WI38 (cell line): ENCODE measurements at regions not wholly inside any gene's neighbourhood (a gene's known extent, or its start where the extent isn't known, plus 50 kb on each side); places are given as distances from the start of the nearest gene placed in this dataset.

Experiments used
- H3K4me3 ChIP-seq: 2 replicates; pipeline ENCODE4 v1.5.1; 2011; ENCODE audit warnings: low read depth, mild to moderate bottlenecking, control low read depth, low read length
- TF ChIP-seq, protein P1 (sequence below): IDR thresholded peaks from 2 replicates; pipeline ENCODE4 v1.5.1; 2012; ENCODE audit warnings: low read depth, mild to moderate bottlenecking, control low read depth, low read length

DNA sequence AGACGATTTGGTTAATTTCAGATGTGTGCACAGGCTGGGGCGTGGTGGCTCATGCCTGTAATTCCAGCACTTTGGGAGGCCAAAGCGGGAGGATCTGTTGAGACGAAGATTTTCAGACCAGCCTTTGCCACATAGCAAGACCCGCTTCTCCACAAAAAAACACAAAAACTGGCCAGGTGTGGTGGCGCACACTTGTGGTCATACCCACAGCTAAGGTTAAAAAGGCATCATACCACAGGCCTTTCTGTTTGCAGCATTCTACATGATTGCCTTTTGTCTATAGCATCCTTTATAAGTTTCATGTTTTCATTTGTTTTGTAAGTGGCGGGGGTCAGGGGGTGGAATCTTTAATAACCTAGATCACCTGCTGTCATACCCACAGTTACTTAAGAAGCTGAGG is 239.9 kb upstream of the NOX3 start:
- H3K4me3 ChIP-seq = no peak overlapping the region
- TF ChIP-seq, protein P1, sequence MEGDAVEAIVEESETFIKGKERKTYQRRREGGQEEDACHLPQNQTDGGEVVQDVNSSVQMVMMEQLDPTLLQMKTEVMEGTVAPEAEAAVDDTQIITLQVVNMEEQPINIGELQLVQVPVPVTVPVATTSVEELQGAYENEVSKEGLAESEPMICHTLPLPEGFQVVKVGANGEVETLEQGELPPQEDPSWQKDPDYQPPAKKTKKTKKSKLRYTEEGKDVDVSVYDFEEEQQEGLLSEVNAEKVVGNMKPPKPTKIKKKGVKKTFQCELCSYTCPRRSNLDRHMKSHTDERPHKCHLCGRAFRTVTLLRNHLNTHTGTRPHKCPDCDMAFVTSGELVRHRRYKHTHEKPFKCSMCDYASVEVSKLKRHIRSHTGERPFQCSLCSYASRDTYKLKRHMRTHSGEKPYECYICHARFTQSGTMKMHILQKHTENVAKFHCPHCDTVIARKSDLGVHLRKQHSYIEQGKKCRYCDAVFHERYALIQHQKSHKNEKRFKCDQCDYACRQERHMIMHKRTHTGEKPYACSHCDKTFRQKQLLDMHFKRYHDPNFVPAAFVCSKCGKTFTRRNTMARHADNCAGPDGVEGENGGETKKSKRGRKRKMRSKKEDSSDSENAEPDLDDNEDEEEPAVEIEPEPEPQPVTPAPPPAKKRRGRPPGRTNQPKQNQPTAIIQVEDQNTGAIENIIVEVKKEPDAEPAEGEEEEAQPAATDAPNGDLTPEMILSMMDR = no peak

DNA sequence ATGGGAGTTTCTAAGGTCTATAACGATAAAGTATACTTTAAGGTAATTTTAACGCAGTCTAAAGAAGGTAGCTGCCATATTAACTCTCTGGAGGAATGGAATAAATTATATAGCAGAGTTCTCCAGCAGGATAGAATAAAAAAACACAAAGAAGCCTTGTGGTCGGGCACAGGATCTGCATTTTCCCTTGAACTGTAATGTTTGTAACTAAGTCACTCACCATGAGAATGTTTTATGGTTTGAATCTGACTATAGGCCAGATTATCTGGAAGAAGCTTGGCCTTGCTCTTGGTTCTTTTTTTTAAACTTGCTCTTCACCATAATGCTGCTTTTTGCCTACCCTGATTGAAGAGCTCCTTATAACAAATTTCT is 238.8 kb upstream of the NOX3 start:
- TF ChIP-seq, protein P1 = no peak
- H3K4me3 ChIP-seq = no peak overlapping the region

DNA sequence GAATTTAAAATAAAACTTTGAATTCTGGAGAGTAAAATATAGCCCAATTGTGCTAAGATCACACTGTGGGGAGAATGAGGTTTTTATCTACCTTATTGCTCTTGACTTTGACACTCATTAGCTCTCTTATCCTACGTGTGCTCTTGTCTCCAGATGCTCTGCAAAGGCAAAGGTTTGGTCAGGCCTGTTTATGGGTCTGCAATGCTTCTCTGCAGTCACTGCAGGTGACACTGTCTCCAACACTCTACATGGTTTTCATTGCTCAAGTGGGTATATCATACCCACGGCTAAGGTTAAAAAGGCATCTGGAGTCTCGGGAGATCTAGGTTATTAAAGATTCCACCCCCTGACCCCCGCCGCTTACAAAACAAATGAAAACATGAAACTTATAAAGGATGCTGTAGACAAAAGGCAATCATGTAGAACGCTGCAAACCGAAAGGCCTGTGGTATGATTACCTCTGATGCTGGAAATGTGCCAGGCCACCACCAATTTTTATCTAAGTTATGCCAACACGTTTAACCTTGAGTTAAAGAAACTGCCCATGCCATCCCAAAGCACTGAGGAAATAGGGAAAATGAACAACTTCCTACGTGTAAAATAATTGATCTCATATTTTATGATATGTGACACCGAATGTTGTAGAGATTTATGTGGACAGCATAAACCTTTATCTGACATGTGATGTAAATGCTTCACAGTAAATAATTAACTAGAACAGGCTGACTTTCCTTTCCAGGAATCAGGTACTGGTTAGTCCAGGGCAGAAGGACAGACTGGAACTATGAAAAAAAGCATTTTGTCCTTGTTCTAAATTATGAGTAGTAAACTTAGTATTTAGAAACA is 238.2 kb upstream of the NOX3 start:
- TF ChIP-seq, protein P1 = no peak
- H3K4me3 ChIP-seq = no peak overlapping the region

DNA sequence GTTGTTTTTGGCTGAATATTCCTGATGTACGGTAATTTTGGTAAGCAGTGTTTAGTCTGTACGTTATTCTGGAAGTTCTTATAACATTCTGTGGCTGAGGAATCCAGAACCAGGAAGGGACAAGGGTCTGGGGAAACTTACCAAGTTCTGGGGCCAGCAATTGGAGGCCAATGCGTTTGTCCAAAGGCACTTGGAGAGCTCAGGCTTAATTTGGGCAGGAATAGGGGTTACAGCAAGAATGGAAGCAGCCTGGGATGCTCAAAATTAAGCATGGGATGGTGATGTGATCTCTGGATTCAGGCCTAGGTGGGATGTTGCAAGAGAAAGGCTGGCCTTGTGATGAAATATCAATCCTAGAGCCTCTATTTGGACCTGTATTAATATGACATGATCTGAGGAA is 235.2 kb upstream of the NOX3 start:
- no peak overlapping the region for H3K4me3 ChIP-seq
- TF ChIP-seq, protein P1 = no peak

DNA sequence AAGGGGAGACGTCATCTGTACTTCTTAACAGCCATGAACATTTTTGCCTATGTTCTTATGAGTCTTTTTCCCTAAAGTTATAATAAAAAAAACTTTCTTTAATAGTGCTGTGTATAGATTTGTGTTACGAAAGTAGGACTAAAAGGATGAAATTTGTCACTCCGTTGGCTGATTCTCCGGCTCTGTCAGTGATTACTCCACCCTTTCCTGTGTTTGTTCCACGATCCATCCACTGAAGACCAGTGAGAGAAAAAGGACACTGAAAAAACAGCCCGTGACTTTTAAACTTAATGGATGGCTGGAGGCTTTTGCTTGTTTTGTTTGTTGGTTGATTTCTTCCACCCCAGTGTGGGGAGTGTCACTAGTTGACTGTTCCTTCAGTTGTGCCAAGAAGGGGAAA is 232.0 kb upstream of the NOX3 start:
- TF ChIP-seq, protein P1 = no peak
- no peak overlapping the region for H3K4me3 ChIP-seq

DNA sequence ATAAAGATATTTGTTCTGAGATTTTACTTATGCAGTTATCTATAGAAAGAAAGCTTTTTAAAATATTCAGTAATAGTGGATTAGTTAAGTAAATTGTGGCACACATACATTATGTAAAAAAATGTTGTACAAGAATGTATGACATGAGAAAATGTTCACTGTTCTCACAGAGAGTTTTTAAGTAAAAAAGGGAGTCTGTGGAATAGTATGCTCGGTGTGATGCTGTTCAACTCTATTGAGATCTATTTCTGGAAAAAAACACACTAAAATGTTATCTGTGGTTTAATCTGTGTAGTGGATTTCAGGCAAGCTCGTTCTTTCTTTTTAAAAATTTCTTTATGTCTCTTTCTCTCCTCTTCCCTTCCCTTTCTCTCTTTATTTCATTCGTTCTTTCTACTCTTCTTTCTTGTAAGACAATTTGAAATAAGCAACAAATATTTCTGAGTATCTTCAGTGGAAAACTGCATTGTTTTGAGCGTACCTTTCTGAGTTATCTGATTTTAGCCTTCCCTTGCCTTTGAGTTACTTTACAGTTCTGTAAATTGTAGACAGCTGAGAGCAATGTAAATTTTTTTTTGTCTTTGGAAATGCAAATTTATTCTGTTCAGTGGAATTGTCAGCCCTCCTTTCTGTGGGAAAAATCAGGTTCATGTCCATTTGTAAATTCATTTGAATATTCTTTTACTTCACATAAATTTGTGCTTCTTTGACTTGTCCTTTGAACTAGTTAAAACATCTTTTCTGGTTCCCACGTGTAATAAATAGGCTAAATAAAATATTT is 229.0 kb upstream of the NOX3 start:
- TF ChIP-seq, protein P1 = no peak
- no peak overlapping the region for H3K4me3 ChIP-seq

DNA sequence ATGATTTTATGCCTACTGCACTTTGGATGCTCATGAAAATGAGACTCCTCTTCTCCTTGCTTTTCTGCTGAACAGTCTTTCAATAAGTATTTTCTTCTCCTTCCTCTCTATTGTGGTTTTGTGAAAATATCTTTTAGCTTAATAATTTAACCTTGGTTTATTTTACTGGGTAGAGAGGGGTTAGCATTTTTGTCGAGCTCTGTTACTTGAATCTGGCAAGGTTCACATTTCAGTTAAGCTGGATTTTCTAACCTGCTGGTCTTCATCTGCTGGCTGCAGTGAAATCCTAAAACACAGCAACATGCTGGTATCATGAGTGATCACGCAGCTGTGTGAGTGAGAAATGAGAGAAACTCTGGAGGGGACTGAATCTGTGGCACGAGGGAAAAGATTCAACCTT is 222.7 kb upstream of the NOX3 start:
- TF ChIP-seq, protein P1 = no peak
- no peak overlapping the region for H3K4me3 ChIP-seq
